ENCODE measurements at regions not wholly inside any gene's neighbourhood (a gene's known extent, or its start where the extent isn't known, plus 50 kb on each side); places are given as distances from the start of the nearest gene placed in this dataset.

GRCh38 chr1:169003864-169004516, 102.5 kb upstream of the ATP1B1 start:
- TF ChIP-seq CTCF (IDR thresholded peaks at IDR 0.05; ENCODE audit: low read depth, low read length) (no peak), POLR2A (IDR thresholded peaks at IDR 0.05; ENCODE audit: extremely low read depth, insufficient read length) (no peak)

Measured in NB4 (cell line).